Activated CD4-positive, alpha-beta T cell treated with anti-CD3 and anti-CD28 coated beads, Interleukin-2, amount 50 U/mL, for 16 hours (primary cell): ENCODE measurements at regions not wholly inside any gene's neighbourhood (a gene's known extent, or its start where the extent isn't known, plus 50 kb on each side); places are given as distances from the start of the nearest gene placed in this dataset.

Experiments
- DNase-seq: peaks from one replicate; pipeline ENCODE4 v3.0.0-alpha.2; 2020

- DNase-seq = no peak
Measured at GRCh38 chr21:24870633-24871032, 736.6 kb downstream of the MRPL39 start.

- DNase-seq = no peak
Measured at GRCh38 chr21:24869862-24870261, 737.4 kb downstream of the MRPL39 start.

- DNase-seq = no peak
Measured at GRCh38 chr21:24868117-24868516, 739.2 kb downstream of the MRPL39 start.

- DNase-seq = no peak
Measured at GRCh38 chr21:24861471-24861870, 745.8 kb downstream of the MRPL39 start.

- DNase-seq = no peak
Measured at GRCh38 chr21:24856326-24856725, 751.0 kb downstream of the MRPL39 start.

GRCh38 chr21:24852610-24853195, 754.6 kb downstream of the MRPL39 start:
- no peak for DNase-seq

- DNase-seq = no peak
Measured at GRCh38 chr21:24850121-24850520, 757.2 kb downstream of the MRPL39 start.

- DNase-seq = no peak
Measured at GRCh38 chr21:24844671-24845070, 762.6 kb downstream of the MRPL39 start.

- DNase-seq = no peak
Measured at GRCh38 chr21:24840287-24840686, 767.0 kb downstream of the MRPL39 start.

- DNase-seq = no peak
Measured at GRCh38 chr21:24832961-24833360, 774.3 kb downstream of the MRPL39 start.

GRCh38 chr21:24829397-24829796, 777.9 kb downstream of the MRPL39 start:
- DNase-seq = no peak

GRCh38 chr21:24826822-24827221, 780.5 kb downstream of the MRPL39 start:
- no peak for DNase-seq

GRCh38 chr21:24825348-24825747, 781.9 kb downstream of the MRPL39 start:
- no peak for DNase-seq

- DNase-seq = no peak
Measured at GRCh38 chr21:24824209-24824608, 783.1 kb downstream of the MRPL39 start.

GRCh38 chr21:24823247-24823646, 784.0 kb downstream of the MRPL39 start:
- no peak for DNase-seq

- DNase-seq = no peak
Measured at GRCh38 chr21:24785033-24785432, 822.2 kb downstream of the MRPL39 start.

- DNase-seq = no peak
Measured at GRCh38 chr21:24781146-24781545, 826.1 kb downstream of the MRPL39 start.

GRCh38 chr21:24759348-24760075, 847.8 kb downstream of the MRPL39 start:
- DNase-seq = no peak

GRCh38 chr21:24738063-24738462, 869.2 kb downstream of the MRPL39 start:
- no peak for DNase-seq

GRCh38 chr21:24737296-24737850, 869.9 kb downstream of the MRPL39 start:
- DNase-seq = no peak

GRCh38 chr21:24730661-24731060, 876.6 kb downstream of the MRPL39 start:
- DNase-seq = no peak

GRCh38 chr21:24729568-24729967, 877.7 kb downstream of the MRPL39 start:
- no peak for DNase-seq

- no peak for DNase-seq
Measured at GRCh38 chr21:24727803-24728440, 879.4 kb downstream of the MRPL39 start.
